ENCODE measurements at regions not wholly inside any gene's neighbourhood (a gene's known extent, or its start where the extent isn't known, plus 50 kb on each side); places are given as distances from the start of the nearest gene placed in this dataset.
"Not testable (repeated sequence)": the region's sequence is repeated elsewhere in the genome, so short reads cannot be mapped to it uniquely, and the experiment has no call there.

DNA sequence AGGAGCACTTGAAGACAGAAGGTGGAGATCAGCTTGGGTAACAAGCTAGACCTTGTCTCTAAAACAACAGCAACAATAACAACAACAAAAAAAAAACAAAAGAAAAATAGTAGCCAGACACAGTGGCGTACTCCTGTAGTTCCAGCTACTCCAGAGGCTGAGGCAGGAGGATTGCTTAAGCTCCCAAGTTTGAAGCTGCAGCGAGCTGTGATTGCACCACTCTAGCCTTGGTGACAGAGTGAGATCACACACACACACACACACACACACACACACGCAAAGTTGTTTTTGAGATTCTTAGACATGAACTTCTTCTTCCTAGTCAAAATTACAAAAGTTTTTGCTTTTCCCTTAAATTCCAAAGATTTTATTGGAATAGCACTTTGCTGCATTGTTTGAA, 93.0 kb upstream of the IGSF10 start:
- no peak for DNase-seq (ENCODE audit: low read depth in 2 of 2)

DNA sequence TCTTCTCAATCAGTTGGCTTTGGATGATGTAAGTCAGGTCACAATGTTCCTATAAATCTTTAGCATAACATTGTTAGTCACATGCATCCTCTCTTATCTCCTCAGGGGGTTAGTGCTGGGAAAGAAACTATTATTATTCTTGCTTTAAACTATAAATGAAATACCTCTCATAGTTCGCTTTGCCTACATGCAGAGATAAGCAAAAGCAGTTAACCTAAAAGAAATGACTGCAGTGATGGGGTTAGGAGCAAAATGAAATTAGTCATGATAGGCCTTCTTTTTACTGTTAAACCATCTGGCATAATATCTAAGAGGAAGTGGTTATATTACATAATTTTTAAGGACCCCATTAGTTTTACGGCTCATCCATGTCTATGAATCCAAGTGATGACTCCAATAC, 91.7 kb upstream of the IGSF10 start:
- no peak for DNase-seq (ENCODE audit: low read depth in 2 of 2)

DNA sequence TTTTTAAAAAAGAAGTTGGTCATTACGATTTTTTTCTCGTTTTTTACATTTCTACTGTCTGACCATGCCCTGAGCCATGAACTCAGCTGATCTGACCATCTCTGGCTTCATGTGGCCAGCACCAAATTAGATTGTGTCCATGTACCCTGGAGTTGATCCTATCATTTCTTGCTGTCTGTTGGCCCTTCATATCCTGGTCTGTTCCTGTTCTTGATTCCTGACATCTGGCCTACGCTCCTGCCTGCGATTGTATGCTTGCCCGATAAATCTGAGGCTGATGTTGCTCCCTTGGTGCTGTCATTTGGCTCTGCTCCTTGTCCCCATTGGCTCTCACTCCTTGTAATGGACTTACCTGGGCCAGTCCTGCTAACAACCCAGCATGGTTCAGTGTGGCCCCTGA, 89.8 kb upstream of the IGSF10 start:
- no peak for DNase-seq (ENCODE audit: low read depth in 2 of 2)

DNA sequence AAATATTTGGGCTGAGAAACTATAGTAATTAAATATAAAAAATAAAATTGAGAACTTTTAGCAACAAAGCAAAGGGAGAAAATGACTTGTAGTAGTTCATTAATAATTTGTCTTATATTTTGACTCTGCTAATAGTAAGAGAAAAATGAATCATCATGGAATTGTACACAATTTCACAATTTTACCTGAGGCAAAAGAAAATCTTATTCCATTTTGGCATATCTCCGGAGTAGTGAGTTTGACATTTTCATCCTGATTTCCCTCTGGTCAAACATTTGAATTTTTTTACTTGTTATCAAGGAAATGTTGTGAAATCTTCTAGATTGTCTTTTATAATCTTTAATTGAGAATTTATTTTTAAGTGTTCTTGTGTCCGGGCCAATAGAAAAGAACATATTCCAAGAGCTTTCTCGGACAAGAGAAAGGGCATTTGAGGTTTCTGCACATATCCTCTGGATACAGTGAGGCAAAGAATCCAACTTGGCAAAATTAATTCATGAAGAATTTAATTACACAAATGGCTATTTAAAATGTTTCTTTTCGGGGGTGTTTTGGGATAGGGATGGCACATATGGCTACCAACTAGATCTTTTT, 89.3 kb upstream of the IGSF10 start:
- no peak for DNase-seq (ENCODE audit: low read depth in 2 of 2)

DNA sequence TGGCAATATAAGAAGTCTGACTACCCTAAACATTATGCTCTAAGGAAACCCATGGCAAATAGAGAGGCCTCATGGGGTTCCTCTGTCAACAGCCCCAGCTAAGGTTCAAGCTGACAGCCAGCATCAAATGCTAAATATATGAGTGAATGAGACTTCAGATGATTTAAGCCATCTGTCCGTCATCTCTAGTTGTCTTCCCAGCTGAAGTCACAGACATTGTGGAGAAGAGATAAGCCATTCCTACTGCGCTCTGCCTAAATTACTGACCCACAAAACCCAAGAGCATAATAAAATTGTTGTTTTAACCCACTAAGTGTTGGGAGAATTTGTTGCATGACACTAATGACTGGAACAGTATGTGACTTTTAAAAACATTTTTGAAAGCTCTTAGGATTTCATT, 87.3 kb upstream of the IGSF10 start:
- DNase-seq (ENCODE audit: low read depth in 2 of 2), result no peak

DNA sequence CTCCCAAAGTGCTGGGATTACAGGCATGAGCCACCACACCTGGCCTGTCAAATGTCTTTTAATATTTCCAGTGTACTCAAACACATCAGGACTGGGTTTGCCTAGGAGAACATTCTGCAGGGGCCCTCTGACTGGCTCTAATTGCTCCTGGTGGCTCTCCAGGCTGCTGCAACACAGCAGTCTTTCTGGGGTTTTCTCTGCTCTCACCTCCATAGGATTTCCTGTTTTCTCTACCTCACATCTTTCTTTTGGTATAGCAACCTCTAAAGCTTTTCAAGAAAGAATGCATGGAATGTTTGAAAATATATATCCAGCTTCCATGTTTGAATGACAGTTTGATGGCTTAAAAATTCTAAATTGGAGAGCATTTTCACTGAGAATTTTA, 83.3 kb upstream of the IGSF10 start:
- DNase-seq (ENCODE audit: low read depth in 2 of 2), result no peak

DNA sequence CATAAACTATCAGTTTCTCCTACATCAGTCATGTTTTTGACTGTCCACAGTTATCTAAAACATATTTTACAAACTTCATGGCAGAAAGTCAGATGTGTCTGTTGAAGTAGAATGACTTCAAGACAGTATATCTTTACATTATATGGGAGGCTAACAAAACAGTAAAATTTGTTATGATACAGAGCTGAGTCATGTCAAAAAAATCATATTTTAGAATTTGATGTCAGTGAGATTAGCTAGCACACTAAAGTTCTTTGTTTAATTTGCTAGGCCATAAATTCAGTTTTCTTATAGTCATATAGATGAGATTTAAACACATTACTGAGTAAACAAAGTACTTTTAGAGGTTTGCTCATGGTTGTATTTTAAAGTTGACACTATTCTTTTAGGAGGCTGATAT, 80.3 kb upstream of the IGSF10 start:
- DNase-seq (ENCODE audit: low read depth in 2 of 2), result peak in 1 of 2 experiments; percentile 38

DNA sequence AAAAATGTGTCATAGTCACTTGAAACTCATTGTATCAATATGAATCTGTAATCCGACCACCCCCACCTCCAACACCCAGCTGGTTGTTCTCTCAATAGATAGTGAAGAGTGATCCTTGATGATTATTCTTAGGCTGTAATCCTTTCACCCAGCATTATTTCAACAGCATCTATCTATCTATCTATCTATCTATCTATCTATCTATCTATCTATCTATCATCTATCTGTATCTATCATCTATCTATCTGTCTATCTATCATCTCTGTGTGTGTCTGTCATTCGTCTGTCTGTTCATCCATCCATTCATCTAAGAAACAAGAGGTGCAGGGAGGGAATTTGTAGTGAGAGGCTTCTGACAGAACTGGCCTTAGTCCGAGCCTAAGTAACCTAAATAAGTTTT, 78.7 kb upstream of the IGSF10 start:
- DNase-seq (ENCODE audit: low read depth in 2 of 2), result no peak

DNA sequence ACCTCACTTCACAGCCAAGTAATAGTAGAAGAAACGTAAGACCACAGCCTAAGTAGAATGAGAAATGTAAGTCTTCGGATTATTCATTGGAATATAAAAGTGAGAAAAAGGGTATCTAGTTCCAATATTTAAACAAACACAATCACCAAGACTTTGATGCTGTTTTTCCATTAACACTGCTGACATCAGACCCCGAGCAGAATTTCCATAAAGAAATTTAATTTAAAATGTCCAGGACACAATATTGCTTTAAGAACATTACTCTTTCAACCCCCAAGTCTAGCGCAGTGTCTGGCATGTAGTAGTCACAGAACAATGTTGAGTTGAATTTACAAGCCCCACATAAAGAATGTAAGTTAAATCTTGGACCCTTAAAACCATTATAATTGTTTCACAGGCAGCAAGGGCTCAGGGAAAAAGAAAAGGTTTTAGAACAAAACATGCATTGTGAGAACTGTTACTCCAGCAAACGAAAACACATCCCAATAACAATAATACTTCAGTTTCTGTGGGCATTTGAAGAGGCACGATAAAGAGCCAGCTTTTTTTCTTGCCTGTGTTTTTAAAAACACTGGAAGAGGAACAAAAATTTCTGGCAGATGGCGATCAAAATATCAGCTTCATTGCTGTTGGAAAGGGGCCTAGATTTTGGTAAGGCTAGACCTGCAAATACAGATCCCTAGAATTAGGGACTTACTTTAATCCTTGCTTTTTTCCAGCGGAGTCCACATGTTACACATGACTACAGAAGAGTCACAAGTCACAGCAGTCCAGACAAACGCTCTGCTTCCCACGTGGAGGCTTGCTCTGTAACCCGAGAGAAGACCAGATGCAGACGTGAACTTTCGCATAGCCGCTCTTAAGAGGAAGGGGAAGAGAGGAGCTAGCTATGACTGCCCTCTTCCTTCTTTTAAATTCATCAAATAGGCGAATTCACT, 77.9 kb upstream of the IGSF10 start:
- DNase-seq (ENCODE audit: low read depth in 2 of 2), result no peak

DNA sequence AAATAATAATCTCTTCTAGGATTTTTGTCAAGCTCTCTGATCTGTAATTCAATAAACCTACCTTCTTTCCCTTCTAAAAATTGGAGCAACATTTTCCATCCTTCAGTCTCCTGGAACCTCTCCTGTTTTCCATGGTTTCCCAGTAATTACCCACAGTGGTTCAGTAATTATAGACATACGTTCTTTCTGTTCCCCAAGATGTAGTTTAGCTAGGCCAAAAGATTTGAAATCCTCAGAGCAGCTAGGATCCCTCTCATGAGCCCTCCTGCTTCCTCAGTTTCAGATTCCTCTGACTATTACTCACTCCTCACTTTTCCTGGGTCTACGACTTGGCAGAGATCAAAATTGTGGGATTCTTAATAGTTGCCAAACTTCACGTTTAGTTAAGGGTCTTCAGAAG, 76.9 kb upstream of the IGSF10 start:
- DNase-seq (ENCODE audit: low read depth in 2 of 2), result peak; percentile 63 to 65

DNA sequence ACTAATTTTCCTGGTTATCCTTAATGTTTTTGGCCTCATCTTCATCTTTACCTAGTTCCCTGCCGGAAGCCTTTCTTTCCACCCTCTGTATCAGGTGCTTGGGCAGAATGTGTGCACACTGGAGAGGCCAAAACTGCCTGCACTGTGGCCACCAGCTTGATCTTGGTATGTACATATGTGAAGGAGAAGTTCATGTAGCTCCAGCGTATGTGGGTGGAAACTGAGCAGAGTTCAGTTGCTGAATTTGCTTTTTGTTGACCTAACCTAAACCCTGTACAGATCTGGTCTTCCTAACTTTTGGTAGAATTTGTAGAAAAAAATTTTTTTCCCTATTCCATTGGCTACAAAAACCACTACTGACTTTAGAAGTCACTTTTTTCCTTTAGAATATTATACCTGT, 65.9 kb upstream of the IGSF10 start:
- no peak for DNase-seq (ENCODE audit: low read depth in 2 of 2)

DNA sequence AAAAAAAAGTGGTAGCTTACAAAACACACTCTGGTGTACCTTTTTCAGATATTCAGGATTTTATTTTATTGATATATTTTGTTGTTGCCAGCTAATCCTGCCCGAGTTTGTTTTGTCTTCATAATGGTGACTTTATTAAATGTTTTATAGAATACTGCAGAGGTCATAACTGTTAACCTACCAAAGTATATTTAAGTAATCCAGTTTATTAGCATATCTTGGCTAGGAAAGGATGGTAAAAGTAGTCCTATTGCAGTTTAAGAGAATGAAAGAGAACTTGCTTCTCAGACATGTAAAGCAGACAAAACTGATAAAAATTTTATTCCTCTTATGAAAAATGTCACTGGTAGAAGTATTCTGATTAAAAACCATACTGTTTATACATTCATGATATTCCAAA, 59.2 kb upstream of the IGSF10 start:
- DNase-seq (ENCODE audit: low read depth in 2 of 2), result no peak

DNA sequence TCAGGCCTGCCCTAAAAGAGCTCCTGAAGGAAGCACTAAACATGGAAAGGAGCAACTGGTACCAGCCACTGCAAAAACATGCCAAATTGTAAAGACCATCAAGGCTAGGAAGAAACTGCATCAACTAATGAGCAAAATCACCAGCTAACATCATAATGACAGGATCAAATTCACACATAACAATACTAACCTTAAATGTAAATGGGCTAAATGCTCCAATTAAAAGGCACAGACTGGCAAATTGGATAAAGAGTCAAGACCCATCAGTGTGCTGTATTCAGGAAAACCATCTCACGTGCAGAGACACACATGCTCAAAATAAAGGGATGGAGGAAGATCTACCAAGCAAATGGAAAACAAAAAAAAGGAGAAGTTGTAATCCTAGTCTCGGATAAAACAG, 50.6 kb upstream of the IGSF10 start:
- DNase-seq (ENCODE audit: low read depth in 2 of 2), result not testable (repeated sequence)
